ENCODE measurements at regions not wholly inside any gene's neighbourhood (a gene's known extent, or its start where the extent isn't known, plus 50 kb on each side); places are given as distances from the start of the nearest gene placed in this dataset.

- TF ChIP-seq CTCF (IDR thresholded peaks at IDR 0.05; ENCODE audit: low read length) (no peak), EZH2 (optimal IDR thresholded peaks at IDR 0.05; ENCODE audit: low read depth, low read length) (no peak), EZH2phosphoT487 (IDR thresholded peaks at IDR 0.05; ENCODE audit: low read length) (no peak)
These were observed 68.3 kb upstream of the RND3 start for GRCh38 chr2:150555611-150556356.
